Neural progenitor cell (in vitro differentiated cells): ENCODE measurements at regions not wholly inside any gene's neighbourhood (a gene's known extent, or its start where the extent isn't known, plus 50 kb on each side); places are given as distances from the start of the nearest gene placed in this dataset.

Experiments
- DNase-seq: peaks from one replicate; pipeline ENCODE4 v3.0.0-alpha.2; 2016; ENCODE audit warnings: low spot score
- H2AFZ ChIP-seq: fragments of 200-600 bp; sonication (generic); replicated peaks from 2 replicates; pipeline ENCODE4 v1.6.1; 2016; ENCODE audit warnings: antibody characterized with exemption
- H3F3A ChIP-seq: fragments of 200-600 bp; sonication (generic); 2 replicates; pipeline ENCODE4 v1.6.1; 2016; ENCODE audit warnings: antibody characterized with exemption, low read depth
- H3K27ac ChIP-seq: fragments of 200-600 bp; sonication (generic); 2 replicates; pipeline ENCODE4 v1.5.1; 2016; ENCODE audit warnings: mild to moderate bottlenecking
- H3K27me3 ChIP-seq: fragments of 200-600 bp; sonication (generic); 2 replicates; pipeline ENCODE4 v1.6.1; 2016; ENCODE audit warnings: mild to moderate bottlenecking, moderate library complexity
- H3K36me3 ChIP-seq: fragments of 200-600 bp; sonication (generic); 2 replicates; pipeline ENCODE4 v1.5.1; 2016
- H3K4me1 ChIP-seq: fragments of 200-600 bp; sonication (generic); 2 replicates; pipeline ENCODE4 v1.6.1; 2016; ENCODE audit warnings: mixed run types
- H3K4me2 ChIP-seq: fragments of 200-600 bp; sonication (generic); 2 replicates; pipeline ENCODE4 v1.6.1; 2016
- H3K4me3 ChIP-seq: fragments of 200-600 bp; sonication (generic); 2 replicates; pipeline ENCODE4 v1.5.1; 2016
- H3K79me2 ChIP-seq: fragments of 200-600 bp; sonication (generic); 2 replicates; pipeline ENCODE4 v1.6.1; 2016; ENCODE audit warnings: low read depth
- H3K9ac ChIP-seq: fragments of 200-600 bp; sonication (generic); 2 replicates; pipeline ENCODE4 v1.6.1; 2016
- H3K9me3 ChIP-seq: fragments of 200-600 bp; sonication (generic); 2 replicates; pipeline ENCODE4 v1.5.1; 2016; ENCODE audit warnings: low read depth
- H4K20me1 ChIP-seq: fragments of 200-600 bp; sonication (generic); 2 replicates; pipeline ENCODE4 v1.6.1; 2016; ENCODE audit warnings: low read depth
- H3K27ac Mint-ChIP-seq: 3 replicates; pipeline ENCODE4 v1.8.0; 2021; ENCODE audit warnings: mixed read lengths
- H3K27me3 Mint-ChIP-seq: 2 replicates; pipeline ENCODE4 v1.8.0; 2022; ENCODE audit warnings: low read depth, mild to moderate bottlenecking, inconsistent platforms, moderate library complexity, mixed read lengths; ENCODE audit not compliant: insufficient read depth
- H3K36me3 Mint-ChIP-seq: 3 replicates; pipeline ENCODE4 v1.8.0; 2021; ENCODE audit warnings: mixed read lengths
- H3K4me1 Mint-ChIP-seq: 3 replicates; pipeline ENCODE4 v1.8.0; 2021; ENCODE audit warnings: mixed read lengths
- H3K4me3 Mint-ChIP-seq: 3 replicates; pipeline ENCODE4 v1.8.0; 2021; ENCODE audit warnings: mild to moderate bottlenecking, moderate library complexity, mixed read lengths
- H3K9me3 Mint-ChIP-seq: 3 replicates; pipeline ENCODE4 v1.8.0; 2020; ENCODE audit warnings: mixed read lengths
- CTCF ChIP-seq: fragments of 200-600 bp; sonication (generic); IDR thresholded peaks from 2 replicates; pipeline ENCODE4 v1.5.1; 2017; ENCODE audit warnings: antibody characterized with exemption, mild to moderate bottlenecking
- EZH2 ChIP-seq: fragments of 200-600 bp; sonication (generic); IDR thresholded peaks from 2 replicates; pipeline ENCODE4 v1.6.1; 2017; ENCODE audit warnings: antibody characterized with exemption, mild to moderate bottlenecking, moderate library complexity
- EZH2phosphoT487 ChIP-seq: fragments of 200-600 bp; sonication (generic); IDR thresholded peaks from 2 replicates; pipeline ENCODE4 v1.6.1; 2017; ENCODE audit warnings: antibody characterized with exemption

- Histone ChIP-seq H2AFZ (no peak overlapping the region), H3K36me3 (no peaks in the 10 kb centered on the region), H3K79me2 (no peaks in the 10 kb centered on the region), H3K4me2 (no peak overlapping the region), H3F3A (no peaks in the 10 kb centered on the region), H3K9me3 (no peaks in the 10 kb centered on the region), H4K20me1 (no peaks in the 10 kb centered on the region), H3K4me3 (no peak overlapping the region), H3K27me3 (no peaks in the 10 kb centered on the region), H3K4me1 (no peaks in the 10 kb centered on the region), H3K9ac (no peak overlapping the region), H3K27ac (no peak overlapping the region)
- Mint-ChIP-seq H3K27ac (no peak overlapping the region), H3K27me3 (peaks cover 13% of the 10 kb centered on the region), H3K4me3 (no peak overlapping the region), H3K9me3 (no peaks in the 10 kb centered on the region), H3K36me3 (no peaks in the 10 kb centered on the region), H3K4me1 (no peaks in the 10 kb centered on the region)
- no peak for DNase-seq
- no peak for TF ChIP-seq EZH2
- no peak for TF ChIP-seq CTCF
- no peak for TF ChIP-seq EZH2phosphoT487
These were observed 978.4 kb upstream of the SPRY2 start for GRCh38 chr13:81319351-81319750.

GRCh38 chr13:81318231-81319019, 977.5 kb upstream of the SPRY2 start:
- H3K9me3 Mint-ChIP-seq, result no peaks in the 10 kb centered on the region

GRCh38 chr13:81314461-81314860, 973.5 kb upstream of the SPRY2 start:
- Histone ChIP-seq H3F3A (no peaks in the 10 kb centered on the region), H3K9me3 (no peaks in the 10 kb centered on the region), H3K36me3 (no peaks in the 10 kb centered on the region), H3K79me2 (no peaks in the 10 kb centered on the region), H4K20me1 (no peaks in the 10 kb centered on the region), H3K4me2 (no peak overlapping the region), H3K9ac (no peak overlapping the region), H3K4me1 (no peaks in the 10 kb centered on the region), H3K27ac (no peak overlapping the region), H2AFZ (no peak overlapping the region), H3K4me3 (no peak overlapping the region), H3K27me3 (no peaks in the 10 kb centered on the region)
- no peak for DNase-seq
- Mint-ChIP-seq H3K4me1 (no peaks in the 10 kb centered on the region), H3K27me3 (peaks cover 14% of the 10 kb centered on the region), H3K9me3 (peaks cover 7% of the 10 kb centered on the region), H3K4me3 (no peak overlapping the region), H3K27ac (no peak overlapping the region), H3K36me3 (no peaks in the 10 kb centered on the region)
- TF ChIP-seq CTCF (no peak), EZH2phosphoT487 (no peak), EZH2 (no peak)

More at GRCh38 chr13:81318231-81319019, 977.5 kb upstream of the SPRY2 start:
- Histone ChIP-seq H3K9me3 (no peaks in the 10 kb centered on the region), H3K36me3 (no peaks in the 10 kb centered on the region), H2AFZ (no peak overlapping the region), H3K79me2 (no peaks in the 10 kb centered on the region), H3K27ac (no peak overlapping the region), H3F3A (no peaks in the 10 kb centered on the region), H3K27me3 (no peaks in the 10 kb centered on the region), H3K4me1 (no peaks in the 10 kb centered on the region), H4K20me1 (no peaks in the 10 kb centered on the region), H3K4me2 (no peak overlapping the region), H3K4me3 (no peak overlapping the region), H3K9ac (no peak overlapping the region)
- no peaks in the 10 kb centered on the region for H3K36me3 Mint-ChIP-seq
- no peak overlapping the region for H3K4me3 Mint-ChIP-seq
- TF ChIP-seq CTCF (no peak), EZH2 (no peak), EZH2phosphoT487 (no peak)
- H3K4me1 Mint-ChIP-seq, result no peaks in the 10 kb centered on the region
- no peak overlapping the region for H3K27ac Mint-ChIP-seq
- H3K27me3 Mint-ChIP-seq, result peaks cover 14% of the 10 kb centered on the region
- no peak for DNase-seq
